ENCODE measurements at regions not wholly inside any gene's neighbourhood (a gene's known extent, or its start where the extent isn't known, plus 50 kb on each side); places are given as distances from the start of the nearest gene placed in this dataset.

DNA sequence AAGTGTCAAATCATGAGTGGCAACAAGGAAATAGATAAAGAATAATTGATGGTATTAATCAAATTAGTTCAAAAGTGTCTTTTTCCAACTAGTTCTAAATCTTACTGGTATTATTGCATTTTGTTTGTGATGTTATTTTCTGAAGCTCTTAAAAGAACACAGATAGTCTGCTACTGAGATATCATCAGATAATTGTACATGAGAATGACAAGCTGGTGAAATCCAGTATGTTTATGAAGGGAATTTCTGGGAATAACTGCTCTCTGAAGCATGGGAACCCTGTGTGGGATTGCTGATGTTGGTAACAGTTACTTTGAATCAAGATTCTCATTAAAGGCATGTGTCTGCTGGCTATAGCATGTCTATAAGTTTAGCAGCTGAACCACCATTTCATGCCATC lies 190.3 kb upstream of the CDIN1 start:
- no peak for TF ChIP-seq POLR2AphosphoS5 (IDR thresholded peaks at IDR 0.05; ENCODE audit: insufficient read depth in 1 of 2, low read depth in 1 of 2)
- TF ChIP-seq, protein P1, sequence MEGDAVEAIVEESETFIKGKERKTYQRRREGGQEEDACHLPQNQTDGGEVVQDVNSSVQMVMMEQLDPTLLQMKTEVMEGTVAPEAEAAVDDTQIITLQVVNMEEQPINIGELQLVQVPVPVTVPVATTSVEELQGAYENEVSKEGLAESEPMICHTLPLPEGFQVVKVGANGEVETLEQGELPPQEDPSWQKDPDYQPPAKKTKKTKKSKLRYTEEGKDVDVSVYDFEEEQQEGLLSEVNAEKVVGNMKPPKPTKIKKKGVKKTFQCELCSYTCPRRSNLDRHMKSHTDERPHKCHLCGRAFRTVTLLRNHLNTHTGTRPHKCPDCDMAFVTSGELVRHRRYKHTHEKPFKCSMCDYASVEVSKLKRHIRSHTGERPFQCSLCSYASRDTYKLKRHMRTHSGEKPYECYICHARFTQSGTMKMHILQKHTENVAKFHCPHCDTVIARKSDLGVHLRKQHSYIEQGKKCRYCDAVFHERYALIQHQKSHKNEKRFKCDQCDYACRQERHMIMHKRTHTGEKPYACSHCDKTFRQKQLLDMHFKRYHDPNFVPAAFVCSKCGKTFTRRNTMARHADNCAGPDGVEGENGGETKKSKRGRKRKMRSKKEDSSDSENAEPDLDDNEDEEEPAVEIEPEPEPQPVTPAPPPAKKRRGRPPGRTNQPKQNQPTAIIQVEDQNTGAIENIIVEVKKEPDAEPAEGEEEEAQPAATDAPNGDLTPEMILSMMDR (IDR thresholded peaks at IDR 0.05), result no peak

Measured in vagina (tissue), 2 donors.